ENCODE measurements at regions not wholly inside any gene's neighbourhood (a gene's known extent, or its start where the extent isn't known, plus 50 kb on each side); places are given as distances from the start of the nearest gene placed in this dataset.

GRCh38 chr10:58950618-58951017, 225.8 kb upstream of the PHYHIPL start:
- TF ChIP-seq CTCF (conservative IDR thresholded peaks at IDR 0.05 in 1 of 2, IDR thresholded peaks at IDR 0.05 in 1 of 2; ENCODE audit: extremely low read depth in 1 of 2, insufficient read depth in 1 of 2, low read depth in 1 of 2, low read length in 2 of 2) (no peak), EZH2 (IDR thresholded peaks at IDR 0.05; ENCODE audit: borderline replicate concordance, low read length) (no peak)

Measured in mammary epithelial cell (primary cell).